ENCODE measurements at regions not wholly inside any gene's neighbourhood (a gene's known extent, or its start where the extent isn't known, plus 50 kb on each side); places are given as distances from the start of the nearest gene placed in this dataset.

DNA sequence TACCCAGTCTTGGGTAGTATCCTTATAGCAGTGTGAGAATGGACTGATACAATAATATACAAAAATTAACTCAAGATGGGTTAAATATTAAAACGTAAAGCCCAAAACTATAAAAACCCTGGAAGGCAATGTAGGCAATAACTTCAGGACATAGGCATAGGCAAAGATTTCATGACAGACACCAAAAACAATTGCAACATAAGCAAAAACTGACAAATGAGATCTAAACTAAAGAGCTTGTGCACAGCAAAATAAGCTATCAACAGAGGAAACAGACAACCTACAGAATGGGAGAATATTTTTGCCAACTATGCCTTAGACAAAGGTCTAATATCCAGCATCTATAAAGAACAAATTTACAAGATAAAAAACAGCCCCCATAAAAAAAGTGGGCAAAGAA is 204.8 kb upstream of the CCDC54 start:
- no peak for ATAC-seq (ENCODE audit: insufficient read depth, low read depth)
- Histone ChIP-seq H2AFZ (ENCODE audit: low read depth, low read length) (no peak overlapping the region), H3K27ac (ENCODE audit: low read length) (no peak overlapping the region), H3K4me2 (ENCODE audit: insufficient read depth, low read length) (no peak overlapping the region), H3K27me3 (ENCODE audit: insufficient read depth, low read length, poor library complexity) (no peaks in the 10 kb centered on the region), H3K36me3 (ENCODE audit: insufficient read depth, low read length) (no peaks in the 10 kb centered on the region), H3K9me3 (ENCODE audit: insufficient read depth, low read length, severe bottlenecking) (peaks cover 16% of the 10 kb centered on the region), H3K4me1 (ENCODE audit: insufficient read depth, low read length) (no peaks in the 10 kb centered on the region), H3K9ac (ENCODE audit: low read depth, low read length) (no peak overlapping the region), H3K4me3 (ENCODE audit: low read depth in 1 of 2, low read length in 2 of 2) (no peak overlapping the region), H4K20me1 (ENCODE audit: insufficient read depth, low read length) (no peaks in the 10 kb centered on the region), H3K79me2 (ENCODE audit: insufficient read depth, low read length) (no peaks in the 10 kb centered on the region)
- DNase-seq, result no peak
- no peak for TF ChIP-seq EZH2 (IDR thresholded peaks at IDR 0.05; ENCODE audit: borderline replicate concordance, low read depth, low read length, severe bottlenecking)
- TF ChIP-seq, protein P1, sequence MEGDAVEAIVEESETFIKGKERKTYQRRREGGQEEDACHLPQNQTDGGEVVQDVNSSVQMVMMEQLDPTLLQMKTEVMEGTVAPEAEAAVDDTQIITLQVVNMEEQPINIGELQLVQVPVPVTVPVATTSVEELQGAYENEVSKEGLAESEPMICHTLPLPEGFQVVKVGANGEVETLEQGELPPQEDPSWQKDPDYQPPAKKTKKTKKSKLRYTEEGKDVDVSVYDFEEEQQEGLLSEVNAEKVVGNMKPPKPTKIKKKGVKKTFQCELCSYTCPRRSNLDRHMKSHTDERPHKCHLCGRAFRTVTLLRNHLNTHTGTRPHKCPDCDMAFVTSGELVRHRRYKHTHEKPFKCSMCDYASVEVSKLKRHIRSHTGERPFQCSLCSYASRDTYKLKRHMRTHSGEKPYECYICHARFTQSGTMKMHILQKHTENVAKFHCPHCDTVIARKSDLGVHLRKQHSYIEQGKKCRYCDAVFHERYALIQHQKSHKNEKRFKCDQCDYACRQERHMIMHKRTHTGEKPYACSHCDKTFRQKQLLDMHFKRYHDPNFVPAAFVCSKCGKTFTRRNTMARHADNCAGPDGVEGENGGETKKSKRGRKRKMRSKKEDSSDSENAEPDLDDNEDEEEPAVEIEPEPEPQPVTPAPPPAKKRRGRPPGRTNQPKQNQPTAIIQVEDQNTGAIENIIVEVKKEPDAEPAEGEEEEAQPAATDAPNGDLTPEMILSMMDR (IDR thresholded peaks at IDR 0.05; ENCODE audit: borderline replicate concordance, extremely low read depth, low read length, poor library complexity, severe bottlenecking), result no peak

DNA sequence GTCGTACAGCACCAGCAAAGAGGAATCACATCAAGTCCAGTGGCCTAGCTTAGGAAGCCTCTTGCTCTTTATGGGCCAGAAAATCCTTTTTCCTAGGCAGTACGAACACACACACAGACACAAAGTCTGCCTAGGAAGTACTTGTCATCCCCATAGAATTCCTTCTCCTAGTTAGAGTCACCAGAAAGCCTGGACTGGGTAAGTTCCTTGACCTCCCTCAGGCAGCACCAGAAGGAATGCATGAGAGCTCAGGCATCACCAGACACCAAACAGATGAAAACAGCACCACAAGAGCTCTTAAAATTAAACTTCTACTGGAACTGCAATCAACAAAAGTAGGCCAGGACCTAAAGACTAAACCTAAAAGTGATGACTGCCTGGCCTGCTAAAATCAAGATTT is 192.9 kb upstream of the CCDC54 start:
- Histone ChIP-seq H3K27me3 (ENCODE audit: insufficient read depth, low read length, poor library complexity) (no peaks in the 10 kb centered on the region), H3K4me1 (ENCODE audit: insufficient read depth, low read length) (no peaks in the 10 kb centered on the region), H3K4me2 (ENCODE audit: insufficient read depth, low read length) (no peak overlapping the region), H3K36me3 (ENCODE audit: insufficient read depth, low read length) (no peaks in the 10 kb centered on the region), H4K20me1 (ENCODE audit: insufficient read depth, low read length) (no peaks in the 10 kb centered on the region), H3K79me2 (ENCODE audit: insufficient read depth, low read length) (no peaks in the 10 kb centered on the region), H2AFZ (ENCODE audit: low read depth, low read length) (no peak overlapping the region), H3K27ac (ENCODE audit: low read length) (no peak overlapping the region), H3K9ac (ENCODE audit: low read depth, low read length) (no peak overlapping the region), H3K4me3 (ENCODE audit: low read depth in 1 of 2, low read length in 2 of 2) (no peak overlapping the region), H3K9me3 (ENCODE audit: insufficient read depth, low read length, severe bottlenecking) (no peaks in the 10 kb centered on the region)
- no peak for ATAC-seq (ENCODE audit: insufficient read depth, low read depth)
- no peak for DNase-seq
- TF ChIP-seq, protein P1 (IDR thresholded peaks at IDR 0.05; ENCODE audit: borderline replicate concordance, extremely low read depth, low read length, poor library complexity, severe bottlenecking), result no peak
- TF ChIP-seq EZH2 (IDR thresholded peaks at IDR 0.05; ENCODE audit: borderline replicate concordance, low read depth, low read length, severe bottlenecking), result no peak

DNA sequence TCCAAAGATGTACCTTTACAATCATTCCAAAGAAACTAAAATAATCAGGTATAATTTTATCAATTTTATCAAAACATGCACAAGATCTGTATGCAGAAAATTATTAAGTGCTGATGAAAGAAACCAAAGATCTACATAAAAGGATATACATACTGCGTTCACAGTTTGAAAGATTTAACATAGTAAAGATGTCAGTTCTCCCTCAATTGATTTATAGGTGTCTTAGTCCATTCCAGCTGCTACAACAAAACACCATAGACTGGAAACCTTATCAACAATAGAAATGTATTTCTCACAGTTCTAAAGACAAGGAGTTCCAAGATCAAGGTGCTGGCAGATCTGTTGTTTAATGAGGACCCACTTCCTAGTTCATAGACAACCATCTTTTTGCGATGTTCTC is 189.0 kb upstream of the CCDC54 start:
- TF ChIP-seq, protein P1 (IDR thresholded peaks at IDR 0.05; ENCODE audit: borderline replicate concordance, extremely low read depth, low read length, poor library complexity, severe bottlenecking), result no peak
- no peak for TF ChIP-seq EZH2 (IDR thresholded peaks at IDR 0.05; ENCODE audit: borderline replicate concordance, low read depth, low read length, severe bottlenecking)
- no peak overlapping the region for H3K4me3 ChIP-seq (ENCODE audit: low read depth in 1 of 2, low read length in 2 of 2)
- H3K79me2 ChIP-seq (ENCODE audit: insufficient read depth, low read length), result no peaks in the 10 kb centered on the region
- H4K20me1 ChIP-seq (ENCODE audit: insufficient read depth, low read length), result no peaks in the 10 kb centered on the region
- no peaks in the 10 kb centered on the region for H3K36me3 ChIP-seq (ENCODE audit: insufficient read depth, low read length)
- H3K4me2 ChIP-seq (ENCODE audit: insufficient read depth, low read length), result no peak overlapping the region
- no peaks in the 10 kb centered on the region for H3K4me1 ChIP-seq (ENCODE audit: insufficient read depth, low read length)
- ATAC-seq (ENCODE audit: insufficient read depth, low read depth) (no peak), DNase-seq (no peak)
- H3K27me3 ChIP-seq (ENCODE audit: insufficient read depth, low read length, poor library complexity), result no peaks in the 10 kb centered on the region
- no peaks in the 10 kb centered on the region for H3K9me3 ChIP-seq (ENCODE audit: insufficient read depth, low read length, severe bottlenecking)
- H3K9ac ChIP-seq (ENCODE audit: low read depth, low read length), result no peak overlapping the region
- H3K27ac ChIP-seq (ENCODE audit: low read length), result no peak overlapping the region
- no peak overlapping the region for H2AFZ ChIP-seq (ENCODE audit: low read depth, low read length)
